Neural progenitor cell (in vitro differentiated cells): ENCODE measurements at regions not wholly inside any gene's neighbourhood (a gene's known extent, or its start where the extent isn't known, plus 50 kb on each side); places are given as distances from the start of the nearest gene placed in this dataset.

Source experiments
- EZH2 ChIP-seq: fragments of 200-600 bp; sonication (generic); IDR thresholded peaks from 2 replicates; pipeline ENCODE4 v1.6.1; 2017; ENCODE audit warnings: antibody characterized with exemption, mild to moderate bottlenecking, moderate library complexity
- EZH2phosphoT487 ChIP-seq: fragments of 200-600 bp; sonication (generic); IDR thresholded peaks from 2 replicates; pipeline ENCODE4 v1.6.1; 2017; ENCODE audit warnings: antibody characterized with exemption
- TF ChIP-seq, protein P1 (sequence below): fragments of 200-600 bp; sonication (generic); IDR thresholded peaks from 2 replicates; pipeline ENCODE4 v1.5.1; 2017; ENCODE audit warnings: antibody characterized with exemption, mild to moderate bottlenecking

GRCh38 chr4:18398661-18399060 lies 377.1 kb upstream of the LCORL start:
- TF ChIP-seq, protein P1, sequence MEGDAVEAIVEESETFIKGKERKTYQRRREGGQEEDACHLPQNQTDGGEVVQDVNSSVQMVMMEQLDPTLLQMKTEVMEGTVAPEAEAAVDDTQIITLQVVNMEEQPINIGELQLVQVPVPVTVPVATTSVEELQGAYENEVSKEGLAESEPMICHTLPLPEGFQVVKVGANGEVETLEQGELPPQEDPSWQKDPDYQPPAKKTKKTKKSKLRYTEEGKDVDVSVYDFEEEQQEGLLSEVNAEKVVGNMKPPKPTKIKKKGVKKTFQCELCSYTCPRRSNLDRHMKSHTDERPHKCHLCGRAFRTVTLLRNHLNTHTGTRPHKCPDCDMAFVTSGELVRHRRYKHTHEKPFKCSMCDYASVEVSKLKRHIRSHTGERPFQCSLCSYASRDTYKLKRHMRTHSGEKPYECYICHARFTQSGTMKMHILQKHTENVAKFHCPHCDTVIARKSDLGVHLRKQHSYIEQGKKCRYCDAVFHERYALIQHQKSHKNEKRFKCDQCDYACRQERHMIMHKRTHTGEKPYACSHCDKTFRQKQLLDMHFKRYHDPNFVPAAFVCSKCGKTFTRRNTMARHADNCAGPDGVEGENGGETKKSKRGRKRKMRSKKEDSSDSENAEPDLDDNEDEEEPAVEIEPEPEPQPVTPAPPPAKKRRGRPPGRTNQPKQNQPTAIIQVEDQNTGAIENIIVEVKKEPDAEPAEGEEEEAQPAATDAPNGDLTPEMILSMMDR, result no peak
- TF ChIP-seq EZH2 (no peak), EZH2phosphoT487 (no peak)
